GM20000 (cell line): ENCODE measurements at regions not wholly inside any gene's neighbourhood (a gene's known extent, or its start where the extent isn't known, plus 50 kb on each side); places are given as distances from the start of the nearest gene placed in this dataset.

ENCODE experiments used
- DNase-seq: peaks from one replicate; pipeline ENCODE4 v3.0.0; 2012; ENCODE audit warnings: low spot score
- TF ChIP-seq, protein P1 (sequence below): IDR thresholded peaks from 2 replicates; pipeline ENCODE4 v1.5.1; 2012; ENCODE audit warnings: mild to moderate bottlenecking, control low read depth; ENCODE audit errors: extremely low read depth, missing control alignments

DNA sequence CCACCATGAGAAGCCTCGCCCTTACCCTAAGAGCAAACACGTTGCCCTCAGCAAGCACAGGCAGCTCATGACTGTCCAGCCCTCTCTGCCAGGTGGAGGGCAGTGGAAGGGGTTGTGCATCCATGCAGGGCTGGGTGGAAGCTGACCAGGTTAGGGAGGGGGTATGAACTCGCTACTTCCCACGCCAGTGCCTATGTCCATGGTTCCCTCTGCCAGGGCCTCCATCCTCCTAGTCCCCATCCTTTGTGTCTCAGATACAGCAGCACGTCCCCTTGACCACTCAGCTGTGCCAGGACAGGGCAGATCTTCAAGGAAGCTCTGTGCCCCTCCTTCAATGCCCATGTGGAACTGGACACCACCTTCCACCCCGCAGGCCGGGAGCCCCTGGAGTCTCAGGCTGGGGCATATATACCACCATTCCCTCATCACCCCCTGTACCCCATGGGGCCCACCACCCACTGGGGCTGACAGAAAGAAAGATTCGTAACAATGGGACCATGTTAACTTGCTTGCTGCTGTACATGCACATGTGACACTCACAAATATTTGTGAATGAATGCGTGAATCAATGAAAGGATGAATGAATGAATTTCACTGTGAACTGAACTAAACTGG, 90.7 kb downstream of the ANKRD60 start:
- no peak for DNase-seq

DNA sequence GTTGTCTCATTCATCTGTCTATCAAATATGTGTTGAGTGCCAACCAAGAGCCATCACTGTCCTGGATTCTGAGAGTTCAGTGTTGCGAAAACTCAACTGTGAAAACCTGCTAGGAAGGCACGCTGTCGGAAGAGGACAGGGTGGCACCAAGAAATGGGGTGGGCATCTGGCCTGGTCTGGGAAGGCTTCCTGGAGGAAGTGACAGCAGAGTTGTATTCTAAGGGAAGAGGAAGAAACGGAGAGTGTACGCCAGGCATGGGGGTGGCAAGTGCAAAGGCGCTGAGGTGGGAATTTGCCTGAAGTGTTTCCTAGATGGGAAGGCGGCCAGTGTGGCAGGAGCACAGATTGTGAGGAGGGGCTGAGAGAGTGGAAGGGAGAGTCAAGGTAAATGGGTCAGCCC, 91.2 kb downstream of the ANKRD60 start:
- TF ChIP-seq, protein P1, sequence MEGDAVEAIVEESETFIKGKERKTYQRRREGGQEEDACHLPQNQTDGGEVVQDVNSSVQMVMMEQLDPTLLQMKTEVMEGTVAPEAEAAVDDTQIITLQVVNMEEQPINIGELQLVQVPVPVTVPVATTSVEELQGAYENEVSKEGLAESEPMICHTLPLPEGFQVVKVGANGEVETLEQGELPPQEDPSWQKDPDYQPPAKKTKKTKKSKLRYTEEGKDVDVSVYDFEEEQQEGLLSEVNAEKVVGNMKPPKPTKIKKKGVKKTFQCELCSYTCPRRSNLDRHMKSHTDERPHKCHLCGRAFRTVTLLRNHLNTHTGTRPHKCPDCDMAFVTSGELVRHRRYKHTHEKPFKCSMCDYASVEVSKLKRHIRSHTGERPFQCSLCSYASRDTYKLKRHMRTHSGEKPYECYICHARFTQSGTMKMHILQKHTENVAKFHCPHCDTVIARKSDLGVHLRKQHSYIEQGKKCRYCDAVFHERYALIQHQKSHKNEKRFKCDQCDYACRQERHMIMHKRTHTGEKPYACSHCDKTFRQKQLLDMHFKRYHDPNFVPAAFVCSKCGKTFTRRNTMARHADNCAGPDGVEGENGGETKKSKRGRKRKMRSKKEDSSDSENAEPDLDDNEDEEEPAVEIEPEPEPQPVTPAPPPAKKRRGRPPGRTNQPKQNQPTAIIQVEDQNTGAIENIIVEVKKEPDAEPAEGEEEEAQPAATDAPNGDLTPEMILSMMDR: no peak
- no peak for DNase-seq

More for the DNA sequence above, 90.7 kb downstream of the ANKRD60 start:
- TF ChIP-seq, protein P1: no peak

DNA sequence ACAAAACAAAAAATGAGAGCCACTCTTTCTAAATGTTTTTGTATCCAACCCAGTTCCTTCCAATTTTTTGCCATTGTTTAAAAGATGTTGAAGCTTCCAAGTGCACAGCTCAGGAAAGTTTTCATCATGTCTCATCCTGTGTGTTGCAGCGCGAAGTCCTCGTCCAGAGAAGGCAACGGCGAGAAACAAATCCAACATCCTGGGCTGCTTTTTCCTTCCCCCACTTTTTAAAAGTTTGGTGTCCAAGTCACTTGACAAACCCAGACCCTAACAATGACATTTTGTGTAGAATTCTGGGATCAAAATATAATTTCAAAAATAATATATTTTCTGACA, 92.3 kb downstream of the ANKRD60 start:
- TF ChIP-seq, protein P1: no peak
- no peak for DNase-seq

DNA sequence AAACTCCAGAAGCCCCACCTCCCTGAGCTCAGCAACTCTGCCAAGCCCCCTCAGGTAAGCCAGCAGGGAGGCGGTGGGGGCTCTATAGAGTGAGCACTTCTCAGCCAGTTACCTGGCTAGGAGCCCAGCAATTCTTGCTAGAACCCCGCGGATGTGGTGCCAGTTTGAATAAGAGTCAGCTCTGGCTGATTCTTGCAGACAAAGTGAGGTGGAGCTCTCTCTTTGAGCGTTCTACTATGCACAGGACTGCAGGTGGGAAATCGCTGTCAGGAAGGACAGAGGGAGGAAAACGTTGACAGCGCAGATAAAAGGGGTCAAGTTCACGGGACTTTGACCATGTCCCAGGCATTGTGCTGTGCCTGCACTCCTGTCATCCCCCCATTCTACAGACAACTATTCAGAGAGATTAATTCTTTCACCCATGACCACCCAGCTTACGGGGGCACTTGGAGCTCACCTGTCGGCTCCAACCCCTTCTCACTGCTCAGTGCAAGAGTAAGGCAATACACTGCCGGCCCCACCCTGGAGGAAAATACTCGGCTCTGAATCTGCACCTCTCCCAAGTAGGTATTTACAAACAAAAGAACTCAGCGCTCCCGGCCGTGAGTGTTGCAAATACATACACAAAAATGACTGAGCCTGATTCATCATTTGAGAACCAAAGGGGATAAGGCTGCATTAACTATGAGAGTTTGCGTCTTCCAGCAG, 92.9 kb downstream of the ANKRD60 start:
- TF ChIP-seq, protein P1: no peak
- DNase-seq: no peak

DNA sequence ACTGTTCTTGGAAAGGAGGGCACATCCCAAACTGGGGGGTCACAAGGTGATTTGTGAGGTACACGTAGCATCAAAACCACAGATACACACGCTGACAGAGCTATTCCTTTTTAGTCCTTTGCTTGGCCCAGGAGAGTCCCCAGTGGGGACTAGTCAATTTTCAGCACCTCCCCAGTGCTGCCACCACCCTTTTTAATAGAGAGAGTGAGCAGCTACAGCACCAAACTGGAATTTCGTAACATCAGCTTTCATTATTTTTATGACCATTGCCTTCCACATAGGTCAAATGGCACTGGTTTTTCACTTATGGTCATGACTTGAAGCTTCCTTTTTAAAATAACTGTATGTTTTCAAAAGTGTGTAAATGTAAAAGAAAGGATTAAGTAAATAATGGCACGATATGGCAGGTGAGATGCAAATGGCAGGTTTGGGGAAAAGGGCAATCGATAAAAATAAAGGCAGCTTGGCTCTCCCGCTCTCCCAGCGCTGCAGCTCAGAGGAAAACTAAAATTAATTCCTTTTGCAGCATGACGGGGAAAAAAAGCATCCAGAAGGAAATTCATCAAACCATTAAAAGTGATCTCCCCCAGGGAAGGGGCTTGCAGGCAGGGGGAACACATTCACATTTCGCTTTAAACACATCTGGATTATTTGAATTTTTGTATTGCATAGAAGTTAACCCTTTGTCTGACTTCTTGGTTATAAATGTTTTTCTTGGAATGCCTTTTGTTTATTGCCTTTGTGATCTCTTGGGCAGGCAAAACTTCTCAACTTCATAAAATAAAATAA, 95.2 kb downstream of the ANKRD60 start:
- no peak for DNase-seq
- TF ChIP-seq, protein P1: no peak

DNA sequence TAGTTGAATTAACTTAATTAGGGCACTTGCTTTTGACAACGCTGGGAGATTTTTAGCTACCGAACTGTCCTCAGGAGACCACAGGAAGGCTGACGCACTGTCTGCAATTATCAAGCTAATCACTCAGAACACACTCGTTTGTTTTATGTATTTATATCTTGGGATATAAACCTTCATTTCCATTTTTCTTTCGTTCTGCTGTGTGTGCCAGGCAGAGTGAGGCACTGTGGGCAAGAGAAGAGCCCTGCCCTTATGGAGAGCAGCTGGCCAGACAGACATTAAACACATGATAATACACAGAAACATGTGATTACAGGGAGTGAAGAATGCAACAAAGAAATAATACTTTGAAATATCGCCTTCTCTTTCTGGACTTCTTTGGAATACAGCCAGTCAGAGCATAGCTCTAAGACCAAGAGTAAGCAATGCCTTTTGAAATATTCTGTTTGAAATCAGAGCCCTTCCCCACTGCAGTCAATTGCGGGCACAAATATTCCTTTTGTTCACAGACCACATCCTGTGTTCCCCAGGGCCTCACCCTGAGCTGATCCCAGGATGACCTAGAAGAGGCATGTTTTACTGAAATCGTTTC, 96.8 kb downstream of the ANKRD60 start:
- TF ChIP-seq, protein P1: no peak
- DNase-seq: no peak

DNA sequence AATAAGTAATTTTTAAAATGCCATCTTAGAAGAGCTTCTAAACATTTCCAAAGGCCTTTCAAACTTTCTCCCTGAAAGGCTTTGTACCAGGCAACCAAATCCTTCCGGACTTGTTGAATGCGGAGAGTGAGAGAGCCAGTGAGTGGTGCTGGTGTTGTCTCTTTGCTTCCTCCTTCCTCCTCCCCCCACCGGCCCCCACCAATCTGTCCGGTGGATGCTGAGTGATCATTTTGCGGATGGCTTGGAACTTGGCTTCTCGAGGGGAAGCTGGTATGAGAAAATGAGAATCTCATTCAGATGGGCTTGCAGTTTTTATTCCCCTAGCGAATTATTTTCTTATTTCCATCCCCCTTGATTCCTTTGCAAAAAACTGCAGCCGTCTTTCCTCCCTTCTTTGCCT, 97.3 kb downstream of the ANKRD60 start:
- TF ChIP-seq, protein P1: no peak
- DNase-seq: no peak
